ENCODE measurements at regions not wholly inside any gene's neighbourhood (a gene's known extent, or its start where the extent isn't known, plus 50 kb on each side); places are given as distances from the start of the nearest gene placed in this dataset.

GRCh38 chr7:18408868-18409267 lies 86.7 kb upstream of the HDAC9 start:
- Mint-ChIP-seq H3K27ac (peak overlapping the region; percentile 49), H3K36me3 (no peaks in the 10 kb centered on the region), H3K27me3 (ENCODE audit: low read depth) (no peaks in the 10 kb centered on the region), H3K9me3 (peaks cover 3% of the 10 kb centered on the region), H3K4me3 (no peak overlapping the region), H3K4me1 (peaks cover 9% of the 10 kb centered on the region)
- DNase-seq (ENCODE audit: low spot score in 2 of 2, unreplicated experiment in 2 of 2): no peak
- TF ChIP-seq CTCF (IDR thresholded peaks at IDR 0.05; ENCODE audit: unreplicated experiment): no peak

GRCh38 chr7:18413447-18413846 lies 82.1 kb upstream of the HDAC9 start:
- no peak overlapping the region for H3K27ac Mint-ChIP-seq
- no peak overlapping the region for H3K4me3 Mint-ChIP-seq
- TF ChIP-seq CTCF (IDR thresholded peaks at IDR 0.05; ENCODE audit: unreplicated experiment): no peak
- DNase-seq (ENCODE audit: low spot score in 2 of 2, unreplicated experiment in 2 of 2): no peak
- peaks cover 14% of the 10 kb centered on the region for H3K4me1 Mint-ChIP-seq
- peaks cover 9% of the 10 kb centered on the region for H3K9me3 Mint-ChIP-seq
- peaks cover 6% of the 10 kb centered on the region for H3K36me3 Mint-ChIP-seq
- no peaks in the 10 kb centered on the region for H3K27me3 Mint-ChIP-seq (ENCODE audit: low read depth)

- Mint-ChIP-seq H3K27me3 (ENCODE audit: low read depth) (no peaks in the 10 kb centered on the region), H3K9me3 (peaks cover 9% of the 10 kb centered on the region), H3K4me1 (peaks cover 17% of the 10 kb centered on the region), H3K4me3 (no peak overlapping the region), H3K27ac (no peak overlapping the region), H3K36me3 (peaks cover 6% of the 10 kb centered on the region)
- no peak for DNase-seq (ENCODE audit: low spot score in 2 of 2, unreplicated experiment in 2 of 2)
- no peak for TF ChIP-seq CTCF (IDR thresholded peaks at IDR 0.05; ENCODE audit: unreplicated experiment)
These were observed 80.7 kb upstream of the HDAC9 start for GRCh38 chr7:18414885-18415284.

- H3K27ac Mint-ChIP-seq: no peak overlapping the region
These were observed 78.6 kb upstream of the HDAC9 start for GRCh38 chr7:18416988-18417387.

GRCh38 chr7:18419456-18419855 lies 76.1 kb upstream of the HDAC9 start:
- H3K27me3 Mint-ChIP-seq (ENCODE audit: low read depth): no peaks in the 10 kb centered on the region
- no peak overlapping the region for H3K4me3 Mint-ChIP-seq
- H3K4me1 Mint-ChIP-seq: peaks cover 45% of the 10 kb centered on the region
- DNase-seq (ENCODE audit: low spot score in 2 of 2, unreplicated experiment in 2 of 2): no peak
- no peak for TF ChIP-seq CTCF (IDR thresholded peaks at IDR 0.05; ENCODE audit: unreplicated experiment)
- H3K36me3 Mint-ChIP-seq: peaks cover 6% of the 10 kb centered on the region
- peak overlapping the region; percentile 87 for H3K27ac Mint-ChIP-seq
- peaks cover 9% of the 10 kb centered on the region for H3K9me3 Mint-ChIP-seq

More at GRCh38 chr7:18416988-18417387, 78.6 kb upstream of the HDAC9 start:
- DNase-seq (ENCODE audit: low spot score in 2 of 2, unreplicated experiment in 2 of 2): no peak
- Mint-ChIP-seq H3K4me1 (peaks cover 37% of the 10 kb centered on the region), H3K27me3 (ENCODE audit: low read depth) (no peaks in the 10 kb centered on the region), H3K9me3 (peaks cover 9% of the 10 kb centered on the region), H3K36me3 (peaks cover 6% of the 10 kb centered on the region), H3K4me3 (no peak overlapping the region)
- no peak for TF ChIP-seq CTCF (IDR thresholded peaks at IDR 0.05; ENCODE audit: unreplicated experiment)

- DNase-seq (ENCODE audit: low spot score in 2 of 2, unreplicated experiment in 2 of 2): no peak
- Mint-ChIP-seq H3K9me3 (peaks cover 9% of the 10 kb centered on the region), H3K27me3 (ENCODE audit: low read depth) (no peaks in the 10 kb centered on the region), H3K4me3 (no peak overlapping the region), H3K36me3 (peaks cover 6% of the 10 kb centered on the region), H3K4me1 (peaks cover 43% of the 10 kb centered on the region), H3K27ac (peak overlapping the region; percentile 87)
- TF ChIP-seq CTCF (IDR thresholded peaks at IDR 0.05; ENCODE audit: unreplicated experiment): no peak
These were observed 75.4 kb upstream of the HDAC9 start for GRCh38 chr7:18420108-18420507.
